ENCODE measurements at regions not wholly inside any gene's neighbourhood (a gene's known extent, or its start where the extent isn't known, plus 50 kb on each side); places are given as distances from the start of the nearest gene placed in this dataset.

GRCh38 chr3:89698208-89698830 is 590.9 kb downstream of the EPHA3 start:
- TF ChIP-seq, protein P1, sequence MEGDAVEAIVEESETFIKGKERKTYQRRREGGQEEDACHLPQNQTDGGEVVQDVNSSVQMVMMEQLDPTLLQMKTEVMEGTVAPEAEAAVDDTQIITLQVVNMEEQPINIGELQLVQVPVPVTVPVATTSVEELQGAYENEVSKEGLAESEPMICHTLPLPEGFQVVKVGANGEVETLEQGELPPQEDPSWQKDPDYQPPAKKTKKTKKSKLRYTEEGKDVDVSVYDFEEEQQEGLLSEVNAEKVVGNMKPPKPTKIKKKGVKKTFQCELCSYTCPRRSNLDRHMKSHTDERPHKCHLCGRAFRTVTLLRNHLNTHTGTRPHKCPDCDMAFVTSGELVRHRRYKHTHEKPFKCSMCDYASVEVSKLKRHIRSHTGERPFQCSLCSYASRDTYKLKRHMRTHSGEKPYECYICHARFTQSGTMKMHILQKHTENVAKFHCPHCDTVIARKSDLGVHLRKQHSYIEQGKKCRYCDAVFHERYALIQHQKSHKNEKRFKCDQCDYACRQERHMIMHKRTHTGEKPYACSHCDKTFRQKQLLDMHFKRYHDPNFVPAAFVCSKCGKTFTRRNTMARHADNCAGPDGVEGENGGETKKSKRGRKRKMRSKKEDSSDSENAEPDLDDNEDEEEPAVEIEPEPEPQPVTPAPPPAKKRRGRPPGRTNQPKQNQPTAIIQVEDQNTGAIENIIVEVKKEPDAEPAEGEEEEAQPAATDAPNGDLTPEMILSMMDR (IDR thresholded peaks at IDR 0.05), result no peak
- Mint-ChIP-seq H3K4me1 (ENCODE audit: unreplicated experiment) (no peaks in the 10 kb centered on the region), H3K36me3 (ENCODE audit: unreplicated experiment) (no peaks in the 10 kb centered on the region), H3K27me3 (ENCODE audit: unreplicated experiment) (no peaks in the 10 kb centered on the region), H3K9me3 (ENCODE audit: unreplicated experiment) (no peaks in the 10 kb centered on the region), H3K27ac (ENCODE audit: unreplicated experiment) (no peak overlapping the region), H3K4me3 (ENCODE audit: unreplicated experiment) (no peak overlapping the region)
- no peak for DNase-seq (ENCODE audit: extremely low spot score, unreplicated experiment)

GRCh38 chr3:89699229-89699628 is 591.8 kb downstream of the EPHA3 start:
- no peaks in the 10 kb centered on the region for H3K36me3 Mint-ChIP-seq (ENCODE audit: unreplicated experiment)
- H3K27me3 Mint-ChIP-seq (ENCODE audit: unreplicated experiment), result no peaks in the 10 kb centered on the region
- TF ChIP-seq, protein P1 (IDR thresholded peaks at IDR 0.05), result no peak
- H3K4me3 Mint-ChIP-seq (ENCODE audit: unreplicated experiment), result no peak overlapping the region
- no peak for DNase-seq (ENCODE audit: extremely low spot score, unreplicated experiment)
- no peaks in the 10 kb centered on the region for H3K4me1 Mint-ChIP-seq (ENCODE audit: unreplicated experiment)
- H3K9me3 Mint-ChIP-seq (ENCODE audit: unreplicated experiment), result no peaks in the 10 kb centered on the region
- H3K27ac Mint-ChIP-seq (ENCODE audit: unreplicated experiment), result no peak overlapping the region

DNA sequence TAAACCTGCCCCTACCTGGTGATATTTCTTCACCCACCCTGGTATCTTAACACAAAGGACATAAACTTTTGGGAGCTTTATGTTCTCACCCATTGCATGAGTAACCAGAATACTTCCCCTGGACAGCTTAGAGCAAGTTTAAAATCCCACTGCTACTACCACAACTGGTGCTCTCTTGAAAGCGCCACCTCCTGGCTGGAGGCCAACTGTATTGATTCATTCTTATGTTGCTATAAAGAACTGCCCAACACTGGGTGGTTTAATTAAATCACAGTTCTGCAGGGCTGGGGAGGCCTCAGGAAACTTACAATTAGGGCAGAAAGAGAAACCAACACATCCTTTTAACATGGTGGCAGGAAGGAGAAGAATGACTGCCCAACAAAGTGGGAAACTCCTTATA is 592.4 kb downstream of the EPHA3 start:
- no peaks in the 10 kb centered on the region for H3K36me3 Mint-ChIP-seq (ENCODE audit: unreplicated experiment)
- DNase-seq (ENCODE audit: extremely low spot score, unreplicated experiment), result no peak
- no peaks in the 10 kb centered on the region for H3K4me1 Mint-ChIP-seq (ENCODE audit: unreplicated experiment)
- H3K27me3 Mint-ChIP-seq (ENCODE audit: unreplicated experiment), result no peaks in the 10 kb centered on the region
- H3K4me3 Mint-ChIP-seq (ENCODE audit: unreplicated experiment), result no peak overlapping the region
- TF ChIP-seq, protein P1 (IDR thresholded peaks at IDR 0.05), result no peak
- H3K27ac Mint-ChIP-seq (ENCODE audit: unreplicated experiment), result no peak overlapping the region
- H3K9me3 Mint-ChIP-seq (ENCODE audit: unreplicated experiment), result no peaks in the 10 kb centered on the region

- TF ChIP-seq, protein P1 (IDR thresholded peaks at IDR 0.05), result no peak
- H3K27ac Mint-ChIP-seq (ENCODE audit: unreplicated experiment), result no peak overlapping the region
- DNase-seq (ENCODE audit: extremely low spot score, unreplicated experiment), result no peak
- H3K4me3 Mint-ChIP-seq (ENCODE audit: unreplicated experiment), result no peak overlapping the region
- no peaks in the 10 kb centered on the region for H3K27me3 Mint-ChIP-seq (ENCODE audit: unreplicated experiment)
- H3K4me1 Mint-ChIP-seq (ENCODE audit: unreplicated experiment), result no peaks in the 10 kb centered on the region
- no peaks in the 10 kb centered on the region for H3K36me3 Mint-ChIP-seq (ENCODE audit: unreplicated experiment)
- H3K9me3 Mint-ChIP-seq (ENCODE audit: unreplicated experiment), result no peaks in the 10 kb centered on the region
Measured at GRCh38 chr3:89702404-89702803, 595.0 kb downstream of the EPHA3 start.

- TF ChIP-seq, protein P1 (IDR thresholded peaks at IDR 0.05), result no peak
- Mint-ChIP-seq H3K4me3 (ENCODE audit: unreplicated experiment) (no peak overlapping the region), H3K4me1 (ENCODE audit: unreplicated experiment) (no peaks in the 10 kb centered on the region), H3K27me3 (ENCODE audit: unreplicated experiment) (peaks cover 12% of the 10 kb centered on the region), H3K36me3 (ENCODE audit: unreplicated experiment) (no peaks in the 10 kb centered on the region), H3K27ac (ENCODE audit: unreplicated experiment) (no peak overlapping the region), H3K9me3 (ENCODE audit: unreplicated experiment) (peaks cover 19% of the 10 kb centered on the region)
- DNase-seq (ENCODE audit: extremely low spot score, unreplicated experiment), result no peak
Measured at GRCh38 chr3:89713196-89713595, 605.8 kb downstream of the EPHA3 start.
